ENCODE measurements at regions not wholly inside any gene's neighbourhood (a gene's known extent, or its start where the extent isn't known, plus 50 kb on each side); places are given as distances from the start of the nearest gene placed in this dataset.
A peak's percentile ranks its signal among the peaks of the same experiment; 100 is the strongest.
"Not testable (repeated sequence)": the region's sequence is repeated elsewhere in the genome, so short reads cannot be mapped to it uniquely, and the experiment has no call there.

DNA sequence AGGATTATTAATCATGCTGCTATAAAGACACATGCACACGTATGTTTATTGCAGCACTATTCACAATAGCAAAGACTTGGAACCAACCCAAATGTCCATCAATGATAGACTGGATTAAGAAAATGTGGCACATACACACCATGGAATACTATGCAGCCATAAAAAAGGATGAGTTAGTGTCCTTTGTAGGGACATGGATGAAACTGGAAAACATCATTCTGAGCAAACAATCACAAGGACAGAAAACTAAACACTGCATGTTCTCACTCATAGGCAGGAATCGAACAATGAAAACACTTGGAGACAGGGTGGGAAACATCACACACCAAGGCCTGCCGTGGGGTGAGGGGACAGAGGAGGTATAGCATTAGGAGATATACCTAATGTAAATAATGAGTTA is 56.4 kb upstream of the SESTD1 start:
- H3K4me2 ChIP-seq (ENCODE audit: insufficient read depth, low read length); DNase-seq (ENCODE audit: extremely low read depth in 1 of 4, low spot score in 3 of 4); H3K36me3 ChIP-seq (ENCODE audit: control insufficient read depth, insufficient read depth, low read length); intact Hi-C loops (cut with micrococcal nuclease); H3K27ac ChIP-seq (ENCODE audit: extremely low read depth, low read depth, low read length); H4K20me1 ChIP-seq (replicated peaks; ENCODE audit: control insufficient read depth, insufficient read depth, low read length); H3K9me1 ChIP-seq (ENCODE audit: control insufficient read depth, insufficient read depth, low read length); POLR2A ChIA-PET; H3K79me2 ChIP-seq (ENCODE audit: control insufficient read depth, insufficient read depth, low read length); ATAC-seq; H3K27me3 ChIP-seq (ENCODE audit: control insufficient read depth in 2 of 2, insufficient read depth in 2 of 2, low read length in 2 of 2); CTCF ChIA-PET (ENCODE audit: low intra/inter-chr PET ratio); H3K9ac ChIP-seq (ENCODE audit: insufficient read depth in 1 of 2, low read depth in 2 of 2, low read length in 2 of 2); H3K9me3 ChIP-seq (replicated peaks; ENCODE audit: control insufficient read depth, insufficient read depth, low read depth, low read length); H2AFZ ChIP-seq (ENCODE audit: low read depth, low read length); in situ Hi-C loops (cut with MboI); H3K4me1 ChIP-seq (replicated peaks in 1 of 2; ENCODE audit: control insufficient read depth in 2 of 2, insufficient read depth in 2 of 2, low read length in 2 of 2); FAIRE-seq; BruUV-seq (replicated peaks); H3K4me3 ChIP-seq: not testable (repeated sequence)
- peak; percentile 52 for TF ChIP-seq ZNF146 (CRISPR knock-in tag; IDR thresholded peaks at IDR 0.05; ENCODE audit: unreplicated experiment)
- 3% methylated on average over 3 of the region's 3 CpGs for WGBS (ENCODE audit: insufficient coverage, low coverage, missing lambda C conversion rate)

DNA sequence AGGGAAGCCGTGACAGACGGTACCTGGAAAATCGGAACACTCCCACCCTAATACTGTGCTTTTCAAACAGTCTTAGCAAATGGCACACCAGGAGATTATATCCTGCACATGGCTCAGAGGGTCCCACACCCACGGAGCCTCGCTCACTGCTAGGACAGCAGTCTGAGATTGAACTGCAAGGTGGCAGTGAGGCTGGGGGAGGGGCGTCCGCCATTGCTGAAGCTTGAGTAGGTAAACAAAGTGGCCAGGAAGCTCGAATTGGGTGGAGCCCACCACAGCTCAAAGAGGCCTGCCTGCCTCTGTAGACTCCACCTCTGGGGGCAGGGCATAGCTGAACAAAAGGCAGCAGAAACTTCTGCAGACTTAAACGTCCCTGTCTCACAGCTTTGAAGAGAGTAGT is 50.1 kb upstream of the SESTD1 start:
- H3K9ac ChIP-seq (ENCODE audit: insufficient read depth in 1 of 2, low read depth in 2 of 2, low read length in 2 of 2); intact Hi-C loops (cut with micrococcal nuclease); CTCF ChIA-PET (ENCODE audit: low intra/inter-chr PET ratio); DNase-seq (ENCODE audit: extremely low read depth in 1 of 4, low spot score in 3 of 4); H3K4me2 ChIP-seq (ENCODE audit: insufficient read depth, low read length); FAIRE-seq; H2AFZ ChIP-seq (ENCODE audit: low read depth, low read length); H3K36me3 ChIP-seq (ENCODE audit: control insufficient read depth, insufficient read depth, low read length); H3K9me3 ChIP-seq (replicated peaks; ENCODE audit: control insufficient read depth, insufficient read depth, low read depth, low read length); H3K27ac ChIP-seq (ENCODE audit: extremely low read depth, low read depth, low read length); H4K20me1 ChIP-seq (replicated peaks; ENCODE audit: control insufficient read depth, insufficient read depth, low read length); in situ Hi-C loops (cut with MboI); BruUV-seq (replicated peaks); H3K4me1 ChIP-seq (replicated peaks in 1 of 2; ENCODE audit: control insufficient read depth in 2 of 2, insufficient read depth in 2 of 2, low read length in 2 of 2); ATAC-seq; H3K9me1 ChIP-seq (ENCODE audit: control insufficient read depth, insufficient read depth, low read length); H3K79me2 ChIP-seq (ENCODE audit: control insufficient read depth, insufficient read depth, low read length); H3K27me3 ChIP-seq (ENCODE audit: control insufficient read depth in 2 of 2, insufficient read depth in 2 of 2, low read length in 2 of 2); POLR2A ChIA-PET; H3K4me3 ChIP-seq: not testable (repeated sequence)
- 0% methylated on average over 9 of the region's 9 CpGs for WGBS (ENCODE audit: insufficient coverage, low coverage, missing lambda C conversion rate)

Measured in K562 (cell line).